Uterus (tissue), 2 donors: ENCODE measurements at regions not wholly inside any gene's neighbourhood (a gene's known extent, or its start where the extent isn't known, plus 50 kb on each side); places are given as distances from the start of the nearest gene placed in this dataset.

Experiments
- CTCF ChIP-seq, 4 experiments: fragments of 200-600 bp in 2 of 4; fragments of 450-650 bp in 2 of 4; sonication (generic) in 2 of 4; IDR thresholded peaks; one replicate each; pipeline ENCODE4 v1.5.1; 2016 to 2019; ENCODE audit warnings: antibody characterized with exemption in 4 of 4, mild to moderate bottlenecking in 2 of 4, moderate library complexity in 1 of 4
- POLR2A ChIP-seq, 2 donors: fragments of 450-650 bp; IDR thresholded peaks; one replicate each; pipeline ENCODE4 v1.6.1; 2016; ENCODE audit warnings: antibody characterized with exemption in 2 of 2, mild to moderate bottlenecking in 1 of 2, moderate library complexity in 1 of 2

- TF ChIP-seq CTCF (IDR thresholded peaks at IDR 0.05) (no peak), POLR2A (IDR thresholded peaks at IDR 0.05) (no peak)
Observed at GRCh38 chr5:90174236-90174635, 235.3 kb downstream of the CETN3 start.
